ENCODE measurements at regions not wholly inside any gene's neighbourhood (a gene's known extent, or its start where the extent isn't known, plus 50 kb on each side); places are given as distances from the start of the nearest gene placed in this dataset.

- no peak overlapping the region for H3K4me3 ChIP-seq (ENCODE audit: control insufficient read depth, low read depth, low read length)
- no peak for TF ChIP-seq CTCF (conservative IDR thresholded peaks at IDR 0.05; ENCODE audit: control insufficient read depth, insufficient read depth, low read depth, low read length)
- no peak for DNase-seq (ENCODE audit: low read depth)
Observed at GRCh38 chr2:118469103-118469502, 378.3 kb downstream of the EN1 start.

GRCh38 chr2:118464546-118465265 lies 376.4 kb downstream of the INSIG2 start:
- no peak overlapping the region for H3K4me3 ChIP-seq (ENCODE audit: control insufficient read depth, low read depth, low read length)
- TF ChIP-seq CTCF (conservative IDR thresholded peaks at IDR 0.05; ENCODE audit: control insufficient read depth, insufficient read depth, low read depth, low read length), result no peak
- DNase-seq (ENCODE audit: low read depth), result no peak

- H3K4me3 ChIP-seq (ENCODE audit: control insufficient read depth, low read depth, low read length), result no peak overlapping the region
- peak; percentile 21 for DNase-seq (ENCODE audit: low read depth)
- TF ChIP-seq CTCF (conservative IDR thresholded peaks at IDR 0.05; ENCODE audit: control insufficient read depth, insufficient read depth, low read depth, low read length), result no peak
Observed at GRCh38 chr2:118464046-118464445, 375.8 kb downstream of the INSIG2 start.

GRCh38 chr2:118460425-118460824 lies 372.2 kb downstream of the INSIG2 start:
- H3K4me3 ChIP-seq (ENCODE audit: control insufficient read depth, low read depth, low read length), result no peak overlapping the region
- no peak for TF ChIP-seq CTCF (conservative IDR thresholded peaks at IDR 0.05; ENCODE audit: control insufficient read depth, insufficient read depth, low read depth, low read length)
- no peak for DNase-seq (ENCODE audit: low read depth)

GRCh38 chr2:118459426-118459825 lies 371.2 kb downstream of the INSIG2 start:
- peak; percentile 9 for TF ChIP-seq CTCF (conservative IDR thresholded peaks at IDR 0.05; ENCODE audit: control insufficient read depth, insufficient read depth, low read depth, low read length)
- peak; percentile 17 for DNase-seq (ENCODE audit: low read depth)
- H3K4me3 ChIP-seq (ENCODE audit: control insufficient read depth, low read depth, low read length), result no peak overlapping the region

GRCh38 chr2:118457951-118458350 lies 369.7 kb downstream of the INSIG2 start:
- no peak overlapping the region for H3K4me3 ChIP-seq (ENCODE audit: control insufficient read depth, low read depth, low read length)
- no peak for TF ChIP-seq CTCF (conservative IDR thresholded peaks at IDR 0.05; ENCODE audit: control insufficient read depth, insufficient read depth, low read depth, low read length)
- DNase-seq (ENCODE audit: low read depth), result no peak

Data from fibroblast of mammary gland (primary cell).